Nephron progenitor cell (in vitro differentiated cells): ENCODE measurements at regions not wholly inside any gene's neighbourhood (a gene's known extent, or its start where the extent isn't known, plus 50 kb on each side); places are given as distances from the start of the nearest gene placed in this dataset.

Experiments
- DNase-seq: peaks from one replicate; pipeline ENCODE4 v3.0.0; 2021
- H3K27ac Mint-ChIP-seq: 2 replicates; pipeline ENCODE4 v1.8.0; 2021; ENCODE audit warnings: mild to moderate bottlenecking, moderate library complexity, mixed read lengths
- H3K27me3 Mint-ChIP-seq: 2 replicates; pipeline ENCODE4 v1.8.0; 2021; ENCODE audit warnings: mild to moderate bottlenecking, low read depth, mixed read lengths; ENCODE audit not compliant: poor library complexity
- H3K36me3 Mint-ChIP-seq: 2 replicates; pipeline ENCODE4 v1.8.0; 2021; ENCODE audit warnings: low read depth, mixed read lengths
- H3K4me1 Mint-ChIP-seq: 2 replicates; pipeline ENCODE4 v1.8.0; 2021; ENCODE audit warnings: mixed read lengths
- H3K4me3 Mint-ChIP-seq: 2 replicates; pipeline ENCODE4 v1.8.0; 2021; ENCODE audit warnings: mild to moderate bottlenecking, moderate library complexity, mixed read lengths
- H3K9me3 Mint-ChIP-seq: 2 replicates; pipeline ENCODE4 v1.8.0; 2021; ENCODE audit warnings: mild to moderate bottlenecking, moderate library complexity, mixed read lengths
- CTCF ChIP-seq: fragments of 200-600 bp; sonication (generic); IDR thresholded peaks from 2 replicates; pipeline ENCODE4 v1.5.0; 2021; ENCODE audit warnings: antibody characterized with exemption

- H3K4me3 Mint-ChIP-seq: no peak overlapping the region
Observed at GRCh38 chr6:148128014-148128730, 214.5 kb upstream of the SASH1 start.

GRCh38 chr6:148134592-148134991 lies 208.0 kb upstream of the SASH1 start:
- peaks cover 4% of the 10 kb centered on the region for H3K4me1 Mint-ChIP-seq
- H3K36me3 Mint-ChIP-seq: peaks cover 5% of the 10 kb centered on the region
- TF ChIP-seq CTCF: no peak
- H3K27ac Mint-ChIP-seq: no peak overlapping the region
- H3K27me3 Mint-ChIP-seq: peaks cover 3% of the 10 kb centered on the region
- no peak overlapping the region for H3K4me3 Mint-ChIP-seq
- DNase-seq: no peak
- peaks cover 15% of the 10 kb centered on the region for H3K9me3 Mint-ChIP-seq

More at GRCh38 chr6:148128014-148128730, 214.5 kb upstream of the SASH1 start:
- H3K27me3 Mint-ChIP-seq: no peaks in the 10 kb centered on the region
- H3K27ac Mint-ChIP-seq: no peak overlapping the region
- no peak for TF ChIP-seq CTCF
- no peak for DNase-seq
- no peaks in the 10 kb centered on the region for H3K36me3 Mint-ChIP-seq
- H3K9me3 Mint-ChIP-seq: no peaks in the 10 kb centered on the region
- H3K4me1 Mint-ChIP-seq: no peaks in the 10 kb centered on the region

- no peak for DNase-seq
- Mint-ChIP-seq H3K9me3 (peaks cover 21% of the 10 kb centered on the region), H3K4me1 (peaks cover 4% of the 10 kb centered on the region), H3K27me3 (peaks cover 3% of the 10 kb centered on the region), H3K4me3 (no peak overlapping the region), H3K36me3 (peaks cover 5% of the 10 kb centered on the region), H3K27ac (no peak overlapping the region)
- no peak for TF ChIP-seq CTCF
Observed at GRCh38 chr6:148136586-148136985, 206.1 kb upstream of the SASH1 start.

- H3K4me3 Mint-ChIP-seq: no peak overlapping the region
- H3K9me3 Mint-ChIP-seq: peaks cover 21% of the 10 kb centered on the region
- no peak for TF ChIP-seq CTCF
- peaks cover 9% of the 10 kb centered on the region for H3K4me1 Mint-ChIP-seq
- peaks cover 5% of the 10 kb centered on the region for H3K27me3 Mint-ChIP-seq
- no peak overlapping the region for H3K27ac Mint-ChIP-seq
- no peak for DNase-seq
- H3K36me3 Mint-ChIP-seq: peaks cover 5% of the 10 kb centered on the region
Observed at GRCh38 chr6:148137652-148138051, 205.0 kb upstream of the SASH1 start.

GRCh38 chr6:148138573-148138972 lies 204.1 kb upstream of the SASH1 start:
- Mint-ChIP-seq H3K9me3 (peaks cover 21% of the 10 kb centered on the region), H3K36me3 (peaks cover 5% of the 10 kb centered on the region), H3K27me3 (peaks cover 8% of the 10 kb centered on the region), H3K27ac (no peak overlapping the region), H3K4me1 (peaks cover 16% of the 10 kb centered on the region), H3K4me3 (no peak overlapping the region)
- DNase-seq: no peak
- no peak for TF ChIP-seq CTCF
